IMR-90 (cell line): ENCODE measurements at regions not wholly inside any gene's neighbourhood (a gene's known extent, or its start where the extent isn't known, plus 50 kb on each side); places are given as distances from the start of the nearest gene placed in this dataset.

ENCODE experiments used
- ATAC-seq: fragments of 200-7000 bp; cut with Tn5 transposase; 2 replicates; pipeline ENCODE4 v1.9.1; 2020; ENCODE audit warnings: low read depth, mild to moderate bottlenecking, moderate library complexity
- BruUV-seq: library from RNA; stranded (reverse); fragments of 400-500 nt; replicated peaks from 2 replicates; lab custom pipeline; 2021; lab: Mats Ljungman, UMichigan
- CTCF ChIA-PET: fragments of 300-600 bp; formaldehyde crosslinking; extraction: SDS; loops from one replicate; lab custom pipeline; 2021; ENCODE audit warnings: antibody characterized with exemption; lab: Yijun Ruan, JAX
- POLR2A ChIA-PET: fragments of 300-600 bp; sonication (Branson Sonifier 250); formaldehyde crosslinking; loops from one replicate; lab custom pipeline; 2022; ENCODE audit warnings: antibody characterized with exemption; ENCODE audit not compliant: unreplicated experiment; lab: Charles Lee
- DNase-seq: peaks from one replicate; pipeline ENCODE4 v3.0.0; 2013
- H2AFZ ChIP-seq: replicated peaks from 2 replicates; pipeline ENCODE3; 2013; ENCODE audit warnings: low read length, mild to moderate bottlenecking; ENCODE audit not compliant: poor library complexity
- H2AK5ac ChIP-seq: 2 replicates; pipeline ENCODE4 v1.6.1; 2013; ENCODE audit warnings: low read depth, low read length, inconsistent platforms
- H2AK9ac ChIP-seq: replicated peaks from 2 replicates; pipeline ENCODE3; 2013; ENCODE audit warnings: mild to moderate bottlenecking, low read depth, low read length, moderate library complexity; ENCODE audit not compliant: poor library complexity
- H2BK120ac ChIP-seq: 2 replicates; pipeline ENCODE4 v1.6.1; 2013; ENCODE audit warnings: low read depth, low read length, inconsistent platforms
- H2BK15ac ChIP-seq: 3 replicates; pipeline ENCODE4 v1.6.1; 2013; ENCODE audit warnings: low read depth, low read length, inconsistent platforms
- H2BK20ac ChIP-seq: 2 replicates; pipeline ENCODE4 v1.6.1; 2013; ENCODE audit warnings: low read depth, mild to moderate bottlenecking, inconsistent platforms, low read length, moderate library complexity
- H2BK5ac ChIP-seq: 2 replicates; pipeline ENCODE4 v1.6.1; 2013; ENCODE audit warnings: mild to moderate bottlenecking, low read depth, low read length, inconsistent platforms; ENCODE audit not compliant: poor library complexity, severe bottlenecking
- H3K14ac ChIP-seq: replicated peaks from 2 replicates; pipeline ENCODE4 v1.6.1; 2013; ENCODE audit warnings: low read depth, low read length, inconsistent platforms
- H3K18ac ChIP-seq: 2 replicates; pipeline ENCODE4 v1.6.1; 2013; ENCODE audit warnings: low read depth, low read length, control low read depth
- H3K23ac ChIP-seq: 2 replicates; pipeline ENCODE4 v1.6.1; 2013; ENCODE audit warnings: low read depth, low read length, inconsistent platforms
- H3K27ac ChIP-seq: 2 replicates; pipeline ENCODE4 v1.5.1; 2013; ENCODE audit warnings: mild to moderate bottlenecking, control low read depth, low read length; ENCODE audit not compliant: insufficient read depth
- H3K27me3 ChIP-seq: 2 replicates; pipeline ENCODE4 v1.6.1; 2013; ENCODE audit warnings: low read length; ENCODE audit not compliant: control insufficient read depth, insufficient read depth
- H3K36me3 ChIP-seq: 2 replicates; pipeline ENCODE4 v1.6.1; 2013; ENCODE audit warnings: low read length, mixed read lengths; ENCODE audit not compliant: control insufficient read depth, insufficient read depth
- H3K4ac ChIP-seq: 2 replicates; pipeline ENCODE4 v1.6.1; 2013; ENCODE audit warnings: low read depth, low read length, inconsistent platforms
- H3K4me1 ChIP-seq: 2 replicates; pipeline ENCODE4 v1.6.1; 2013; ENCODE audit warnings: low read length, mixed read lengths; ENCODE audit not compliant: control insufficient read depth, insufficient read depth
- H3K4me2 ChIP-seq: 2 replicates; pipeline ENCODE4 v1.6.1; 2013; ENCODE audit warnings: low read depth, mild to moderate bottlenecking, control low read depth, low read length, moderate library complexity
- H3K4me3 ChIP-seq: 2 replicates; pipeline ENCODE4 v1.5.1; 2013; ENCODE audit warnings: low read depth, mild to moderate bottlenecking, control low read depth, low read length, moderate library complexity; ENCODE audit not compliant: insufficient read depth
- H3K56ac ChIP-seq: 2 replicates; pipeline ENCODE4 v1.6.1; 2013; ENCODE audit warnings: low read length, inconsistent platforms; ENCODE audit not compliant: insufficient read depth; ENCODE audit errors: extremely low read depth
- H3K79me1 ChIP-seq, 2 experiments: 2 replicates each; pipeline ENCODE4 v1.6.1; 2013; ENCODE audit warnings: low read length in 2 of 2, inconsistent platforms in 1 of 2, low read depth in 1 of 2
- H3K9ac ChIP-seq: 2 replicates; pipeline ENCODE4 v1.6.1; 2013; ENCODE audit warnings: low read depth, low read length, control low read depth
- H3K9me1 ChIP-seq: 2 replicates; pipeline ENCODE4 v1.6.1; 2013; ENCODE audit warnings: low read length, inconsistent platforms; ENCODE audit not compliant: insufficient read depth
- H3K9me3 ChIP-seq: 2 replicates; pipeline ENCODE4 v1.6.1; 2013; ENCODE audit warnings: low read length; ENCODE audit not compliant: control insufficient read depth, insufficient read depth
- H4K20me1 ChIP-seq: 2 replicates; pipeline ENCODE4 v1.6.1; 2013; ENCODE audit warnings: low read length, inconsistent platforms; ENCODE audit not compliant: insufficient read depth
- H4K5ac ChIP-seq: 2 replicates; pipeline ENCODE4 v1.6.1; 2013; ENCODE audit warnings: mild to moderate bottlenecking, low read depth, low read length, control low read depth
- H4K8ac ChIP-seq, 2 experiments: 2 replicates each; pipeline ENCODE4 v1.6.1; 2013; ENCODE audit warnings: low read depth in 2 of 2, low read length in 2 of 2, control low read depth in 1 of 2, inconsistent platforms in 1 of 2
- H4K91ac ChIP-seq: 2 replicates; pipeline ENCODE4 v1.6.1; 2013; ENCODE audit warnings: low read depth, low read length, inconsistent platforms; ENCODE audit not compliant: insufficient read depth
- BHLHE40 ChIP-seq: fragments of 150-350 bp; IDR thresholded peaks from 2 replicates; pipeline ENCODE4 v1.6.1; 2016; ENCODE audit warnings: mild to moderate bottlenecking, low read depth, low read length
- CEBPB ChIP-seq: IDR thresholded peaks from 2 replicates; pipeline ENCODE4 v1.6.1; 2012; ENCODE audit warnings: low read depth, low read length, improper control_type of control experiment
- CHD1 ChIP-seq: IDR thresholded peaks from 2 replicates; pipeline ENCODE4 v1.6.1; 2012; ENCODE audit warnings: low read depth, low read length, improper control_type of control experiment
- ELK1 ChIP-seq: fragments of 150-350 bp; IDR thresholded peaks from 2 replicates; pipeline ENCODE4 v1.6.1; 2016; ENCODE audit warnings: low read depth, mild to moderate bottlenecking, low read length, moderate library complexity, borderline replicate concordance
- FOS ChIP-seq: fragments of 150-350 bp; IDR thresholded peaks from 2 replicates; pipeline ENCODE4 v1.6.1; 2016; ENCODE audit warnings: low read depth, low read length
- MAFK ChIP-seq: IDR thresholded peaks from 2 replicates; pipeline ENCODE4 v1.6.1; 2012; ENCODE audit warnings: low read depth, low read length, improper control_type of control experiment
- MAZ ChIP-seq: IDR thresholded peaks from 2 replicates; pipeline ENCODE4 v1.6.1; 2012; ENCODE audit warnings: low read depth, mild to moderate bottlenecking, low read length, improper control_type of control experiment, moderate library complexity, borderline replicate concordance
- MXI1 ChIP-seq: IDR thresholded peaks from 2 replicates; pipeline ENCODE4 v1.6.1; 2012; ENCODE audit warnings: low read depth, mild to moderate bottlenecking, low read length, moderate library complexity, borderline replicate concordance
- NFE2L2 ChIP-seq: fragments of 150-350 bp; IDR thresholded peaks from 2 replicates; pipeline ENCODE4 v1.6.1; 2016; ENCODE audit warnings: low read depth, mild to moderate bottlenecking, low read length
- POLR2A ChIP-seq: IDR thresholded peaks from 2 replicates; pipeline ENCODE4 v1.6.1; 2012; ENCODE audit warnings: mild to moderate bottlenecking, low read depth, low read length
- RAD21 ChIP-seq: IDR thresholded peaks from 2 replicates; pipeline ENCODE4 v1.6.1; 2012; ENCODE audit warnings: low read length, improper control_type of control experiment
- RCOR1 ChIP-seq: IDR thresholded peaks from 2 replicates; pipeline ENCODE4 v1.6.1; 2012; ENCODE audit warnings: mild to moderate bottlenecking, low read length, improper control_type of control experiment; ENCODE audit not compliant: insufficient replicate concordance
- RFX5 ChIP-seq: IDR thresholded peaks from 2 replicates; pipeline ENCODE4 v1.8.0; 2012; ENCODE audit warnings: low read depth, mild to moderate bottlenecking, low read length, moderate library complexity
- SMC3 ChIP-seq: fragments of 150-350 bp; IDR thresholded peaks from 2 replicates; pipeline ENCODE4 v1.6.1; 2016; ENCODE audit warnings: low read depth, mild to moderate bottlenecking, antibody characterized with exemption, low read length, moderate library complexity
- WGBS, 2 experiments: methylation state at CpG; one replicate each; pipeline versions ENCODE4 v1.1.5 to v1.1.7; 2013; ENCODE audit warnings: missing lambda C conversion rate in 2 of 2; ENCODE audit not compliant: insufficient read length in 1 of 2; ENCODE audit errors: extremely low coverage in 2 of 2; 5-methylcytosine and 5-hydroxymethylcytosine counted together
- dilution Hi-C: fragments of 300-500 bp; cut with HindIII; formaldehyde crosslinking; loops from one replicate; pipeline ENCODE4 v1.14.3; 2018; ENCODE audit warnings: low sequenced_read_pairs; ENCODE audit not compliant: unreplicated experiment
- in situ Hi-C: fragments of 300-500 bp; cut with MboI; formaldehyde crosslinking; loops from 3 replicates; pipeline ENCODE4 v1.14.3; 2019; ENCODE audit warnings: low sequenced_read_pairs, inconsistent platforms, mixed read lengths
- intact Hi-C: fragments of 100-400 bp; cut with micrococcal nuclease; formaldehyde crosslinking; loops from 2 replicates; pipeline ENCODE4 v1.10.0; 2022
- TF ChIP-seq, protein P1 (sequence below): conservative IDR thresholded peaks from 2 replicates; pipeline ENCODE4 v1.5.1; 2012; ENCODE audit warnings: mild to moderate bottlenecking, low read depth, low read length, improper control_type of control experiment
- TF ChIP-seq, protein P2 (sequence below): fragments of 150-350 bp; IDR thresholded peaks from 2 replicates; pipeline ENCODE4 v1.6.1; 2017; ENCODE audit warnings: mild to moderate bottlenecking, antibody characterized with exemption, low read length, low read depth

- Histone ChIP-seq H3K9ac (no peak overlapping the region), H2BK120ac (no peak overlapping the region), H3K4me2 (no peak overlapping the region), H4K20me1 (no peaks in the 10 kb centered on the region), H3K9me1 (no peaks in the 10 kb centered on the region), H3K56ac (no peak overlapping the region), H3K4ac (no peak overlapping the region), H3K79me1 (no peaks in the 10 kb centered on the region), H2AFZ (no peak overlapping the region), H3K14ac (no peak overlapping the region), H3K4me1 (no peaks in the 10 kb centered on the region), H3K4me3 (no peak overlapping the region), H3K9me3 (no peaks in the 10 kb centered on the region), H2AK9ac (no peak overlapping the region), H4K91ac (no peak overlapping the region), H2BK5ac (no peak overlapping the region), H2BK15ac (no peak overlapping the region), H2BK20ac (no peak overlapping the region), H3K18ac (no peak overlapping the region), H3K23ac (no peak overlapping the region), H2AK5ac (no peak overlapping the region), H3K36me3 (no peaks in the 10 kb centered on the region), H3K27ac (no peak overlapping the region), H4K8ac (no peak overlapping the region), H3K27me3 (peaks cover 5% of the 10 kb centered on the region; the same call in 1 of the 2 replicates), H4K5ac (no peak overlapping the region)
- CTCF ChIA-PET: no interaction called here
- ATAC-seq: no peak
- in situ Hi-C loops (no loop called here), intact Hi-C loops (no loop called here), dilution Hi-C loops (no loop called here)
- POLR2A ChIA-PET: no interaction called here
- no peak for DNase-seq
- WGBS, 2 experiments: no CpG with 5 or more reads among the region's 1 CpG
- no TSS peak for BruUV-seq
- no peak for TF ChIP-seq RCOR1
- no peak for TF ChIP-seq ELK1
- no peak for TF ChIP-seq MAFK
- no peak for TF ChIP-seq FOS
- TF ChIP-seq CHD1: no peak
- no peak for TF ChIP-seq SMC3
- no peak for TF ChIP-seq CEBPB
- TF ChIP-seq MXI1: no peak
- no peak for TF ChIP-seq RFX5
- no peak for TF ChIP-seq NFE2L2
- TF ChIP-seq, protein P1, sequence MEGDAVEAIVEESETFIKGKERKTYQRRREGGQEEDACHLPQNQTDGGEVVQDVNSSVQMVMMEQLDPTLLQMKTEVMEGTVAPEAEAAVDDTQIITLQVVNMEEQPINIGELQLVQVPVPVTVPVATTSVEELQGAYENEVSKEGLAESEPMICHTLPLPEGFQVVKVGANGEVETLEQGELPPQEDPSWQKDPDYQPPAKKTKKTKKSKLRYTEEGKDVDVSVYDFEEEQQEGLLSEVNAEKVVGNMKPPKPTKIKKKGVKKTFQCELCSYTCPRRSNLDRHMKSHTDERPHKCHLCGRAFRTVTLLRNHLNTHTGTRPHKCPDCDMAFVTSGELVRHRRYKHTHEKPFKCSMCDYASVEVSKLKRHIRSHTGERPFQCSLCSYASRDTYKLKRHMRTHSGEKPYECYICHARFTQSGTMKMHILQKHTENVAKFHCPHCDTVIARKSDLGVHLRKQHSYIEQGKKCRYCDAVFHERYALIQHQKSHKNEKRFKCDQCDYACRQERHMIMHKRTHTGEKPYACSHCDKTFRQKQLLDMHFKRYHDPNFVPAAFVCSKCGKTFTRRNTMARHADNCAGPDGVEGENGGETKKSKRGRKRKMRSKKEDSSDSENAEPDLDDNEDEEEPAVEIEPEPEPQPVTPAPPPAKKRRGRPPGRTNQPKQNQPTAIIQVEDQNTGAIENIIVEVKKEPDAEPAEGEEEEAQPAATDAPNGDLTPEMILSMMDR: no peak
- no peak for TF ChIP-seq RAD21
- TF ChIP-seq POLR2A: no peak
- no peak for TF ChIP-seq MAZ
- TF ChIP-seq, protein P2, sequence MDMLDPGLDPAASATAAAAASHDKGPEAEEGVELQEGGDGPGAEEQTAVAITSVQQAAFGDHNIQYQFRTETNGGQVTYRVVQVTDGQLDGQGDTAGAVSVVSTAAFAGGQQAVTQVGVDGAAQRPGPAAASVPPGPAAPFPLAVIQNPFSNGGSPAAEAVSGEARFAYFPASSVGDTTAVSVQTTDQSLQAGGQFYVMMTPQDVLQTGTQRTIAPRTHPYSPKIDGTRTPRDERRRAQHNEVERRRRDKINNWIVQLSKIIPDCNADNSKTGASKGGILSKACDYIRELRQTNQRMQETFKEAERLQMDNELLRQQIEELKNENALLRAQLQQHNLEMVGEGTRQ: no peak
- TF ChIP-seq BHLHE40: no peak
These were observed 207.0 kb upstream of the CXCL12 start for GRCh38 chr10:44591911-44592310.
